ENCODE measurements at regions not wholly inside any gene's neighbourhood (a gene's known extent, or its start where the extent isn't known, plus 50 kb on each side); places are given as distances from the start of the nearest gene placed in this dataset.

DNA sequence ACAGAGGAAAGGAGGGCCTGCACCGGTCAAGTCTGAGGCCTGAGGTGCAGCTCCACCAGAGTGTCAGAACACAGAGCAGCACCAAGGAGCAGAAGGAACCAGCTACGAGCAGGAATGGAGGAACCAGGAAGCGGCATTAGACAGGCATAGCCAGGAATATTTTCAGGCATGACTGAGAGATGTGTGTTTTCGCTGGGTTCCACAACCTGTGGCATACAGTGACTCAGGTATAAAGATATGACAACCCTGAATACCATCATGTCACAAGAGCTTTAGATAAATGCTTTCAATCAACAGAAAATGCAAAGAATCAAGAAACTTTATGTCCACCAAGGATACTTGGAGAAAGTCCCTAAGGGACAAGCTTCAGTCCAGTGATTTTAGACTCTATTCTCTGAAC lies 189.3 kb upstream of the NRIP1 start:
- TF ChIP-seq POLR2A (IDR thresholded peaks at IDR 0.05; ENCODE audit: low read depth, low read length), result no peak
- TF ChIP-seq POLR2AphosphoS5 (IDR thresholded peaks at IDR 0.05; ENCODE audit: low read depth, low read length), result no peak
- no peak for TF ChIP-seq TAF1 (IDR thresholded peaks at IDR 0.05; ENCODE audit: low read depth, low read length)
